Fibroblast of pulmonary artery (primary cell): ENCODE measurements at regions not wholly inside any gene's neighbourhood (a gene's known extent, or its start where the extent isn't known, plus 50 kb on each side); places are given as distances from the start of the nearest gene placed in this dataset.

Source experiments
- DNase-seq: peaks from one replicate; pipeline ENCODE4 v3.0.0-alpha.2; 2010; ENCODE audit warnings: low read depth
- H3K4me3 ChIP-seq: replicated peaks from 2 replicates; pipeline ENCODE4 v1.5.1; 2011; ENCODE audit warnings: low read depth, mild to moderate bottlenecking, control low read depth, low read length, moderate library complexity
- TF ChIP-seq, protein P1 (sequence below): IDR thresholded peaks from 2 replicates; pipeline ENCODE4 v1.5.1; 2011; ENCODE audit warnings: mild to moderate bottlenecking, control low read depth, low read length, inconsistent platforms; ENCODE audit errors: missing control alignments

DNA sequence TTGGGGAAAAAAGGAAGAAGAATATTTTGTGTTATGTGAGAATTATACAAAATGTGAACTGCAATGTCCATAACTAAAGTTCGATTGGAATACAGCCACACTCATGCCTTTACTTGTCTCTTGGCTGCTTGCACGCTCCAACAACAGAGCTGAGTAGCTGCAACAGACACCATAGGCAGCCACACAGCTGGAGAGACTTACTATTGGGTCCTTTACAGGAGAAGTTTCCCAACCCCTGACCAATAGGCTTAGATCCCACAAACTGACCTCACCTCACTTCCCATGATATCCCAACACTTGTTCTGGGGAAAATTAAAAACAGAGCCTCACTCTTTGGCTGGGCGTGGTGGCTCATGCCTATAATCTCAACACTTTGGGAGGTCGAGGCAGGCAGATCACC lies 213.8 kb downstream of the SH3BP4 start:
- no peak overlapping the region for H3K4me3 ChIP-seq
- TF ChIP-seq, protein P1, sequence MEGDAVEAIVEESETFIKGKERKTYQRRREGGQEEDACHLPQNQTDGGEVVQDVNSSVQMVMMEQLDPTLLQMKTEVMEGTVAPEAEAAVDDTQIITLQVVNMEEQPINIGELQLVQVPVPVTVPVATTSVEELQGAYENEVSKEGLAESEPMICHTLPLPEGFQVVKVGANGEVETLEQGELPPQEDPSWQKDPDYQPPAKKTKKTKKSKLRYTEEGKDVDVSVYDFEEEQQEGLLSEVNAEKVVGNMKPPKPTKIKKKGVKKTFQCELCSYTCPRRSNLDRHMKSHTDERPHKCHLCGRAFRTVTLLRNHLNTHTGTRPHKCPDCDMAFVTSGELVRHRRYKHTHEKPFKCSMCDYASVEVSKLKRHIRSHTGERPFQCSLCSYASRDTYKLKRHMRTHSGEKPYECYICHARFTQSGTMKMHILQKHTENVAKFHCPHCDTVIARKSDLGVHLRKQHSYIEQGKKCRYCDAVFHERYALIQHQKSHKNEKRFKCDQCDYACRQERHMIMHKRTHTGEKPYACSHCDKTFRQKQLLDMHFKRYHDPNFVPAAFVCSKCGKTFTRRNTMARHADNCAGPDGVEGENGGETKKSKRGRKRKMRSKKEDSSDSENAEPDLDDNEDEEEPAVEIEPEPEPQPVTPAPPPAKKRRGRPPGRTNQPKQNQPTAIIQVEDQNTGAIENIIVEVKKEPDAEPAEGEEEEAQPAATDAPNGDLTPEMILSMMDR, result no peak
- no peak for DNase-seq

DNA sequence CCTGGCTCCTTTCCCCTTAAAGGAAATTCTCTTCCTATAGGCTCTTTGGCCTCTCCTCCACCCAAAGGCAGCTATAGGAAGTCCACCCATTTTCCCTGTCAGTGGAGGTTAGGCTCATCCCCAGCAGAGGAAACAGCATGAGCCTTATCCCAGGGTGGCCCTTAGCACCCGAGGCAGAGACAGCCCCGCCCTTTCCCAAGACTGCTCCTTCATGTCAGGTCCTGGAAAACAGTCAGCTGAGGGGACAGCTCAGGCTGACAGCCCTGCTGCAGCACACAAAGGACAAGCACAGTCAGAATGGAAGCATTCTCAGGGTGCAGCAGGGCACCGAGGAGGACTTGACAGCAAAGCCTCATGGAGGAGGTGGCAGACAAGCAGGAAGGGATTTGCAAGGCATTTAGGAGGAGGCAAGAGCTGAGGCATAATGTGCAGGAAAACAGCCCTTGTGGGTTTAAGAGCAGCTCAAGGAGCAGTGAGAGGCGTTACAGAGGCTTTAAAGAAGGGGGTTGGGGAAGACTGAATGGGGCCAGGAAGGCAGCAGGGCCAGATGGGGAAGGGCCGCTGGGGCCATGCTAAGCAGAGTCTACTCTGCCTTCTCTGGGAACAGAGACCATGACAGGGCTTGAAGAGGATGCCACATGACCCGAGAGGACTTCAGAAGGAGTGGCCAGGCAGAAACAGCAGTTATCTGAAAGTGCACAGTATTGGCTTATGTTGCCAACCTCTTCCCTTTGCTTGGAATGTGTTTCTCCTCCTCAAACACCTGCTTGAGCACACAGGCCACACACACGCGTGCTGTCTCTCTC lies 216.6 kb downstream of the SH3BP4 start:
- DNase-seq, result no peak
- TF ChIP-seq, protein P1, result no peak
- H3K4me3 ChIP-seq, result no peak overlapping the region

DNA sequence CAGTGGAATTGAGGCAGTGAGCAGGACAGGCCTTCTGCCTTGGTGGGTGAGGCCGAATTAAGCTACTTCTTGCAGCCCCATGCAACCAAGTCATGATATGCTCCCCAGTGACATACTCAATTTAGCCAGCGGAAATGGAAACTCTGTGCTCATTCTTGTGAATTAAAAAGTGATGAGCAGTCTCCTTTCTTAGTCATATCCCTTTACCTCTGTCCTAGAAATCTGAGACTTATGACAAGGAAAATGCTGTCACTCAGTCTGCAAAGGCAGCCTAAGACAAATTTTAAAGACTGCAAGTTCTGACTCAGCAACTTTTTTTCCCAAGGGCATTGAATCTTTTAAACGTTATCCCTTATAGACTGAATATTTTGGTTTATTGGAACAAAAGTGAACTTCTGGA lies 218.2 kb downstream of the SH3BP4 start:
- TF ChIP-seq, protein P1, result no peak
- no peak overlapping the region for H3K4me3 ChIP-seq

DNA sequence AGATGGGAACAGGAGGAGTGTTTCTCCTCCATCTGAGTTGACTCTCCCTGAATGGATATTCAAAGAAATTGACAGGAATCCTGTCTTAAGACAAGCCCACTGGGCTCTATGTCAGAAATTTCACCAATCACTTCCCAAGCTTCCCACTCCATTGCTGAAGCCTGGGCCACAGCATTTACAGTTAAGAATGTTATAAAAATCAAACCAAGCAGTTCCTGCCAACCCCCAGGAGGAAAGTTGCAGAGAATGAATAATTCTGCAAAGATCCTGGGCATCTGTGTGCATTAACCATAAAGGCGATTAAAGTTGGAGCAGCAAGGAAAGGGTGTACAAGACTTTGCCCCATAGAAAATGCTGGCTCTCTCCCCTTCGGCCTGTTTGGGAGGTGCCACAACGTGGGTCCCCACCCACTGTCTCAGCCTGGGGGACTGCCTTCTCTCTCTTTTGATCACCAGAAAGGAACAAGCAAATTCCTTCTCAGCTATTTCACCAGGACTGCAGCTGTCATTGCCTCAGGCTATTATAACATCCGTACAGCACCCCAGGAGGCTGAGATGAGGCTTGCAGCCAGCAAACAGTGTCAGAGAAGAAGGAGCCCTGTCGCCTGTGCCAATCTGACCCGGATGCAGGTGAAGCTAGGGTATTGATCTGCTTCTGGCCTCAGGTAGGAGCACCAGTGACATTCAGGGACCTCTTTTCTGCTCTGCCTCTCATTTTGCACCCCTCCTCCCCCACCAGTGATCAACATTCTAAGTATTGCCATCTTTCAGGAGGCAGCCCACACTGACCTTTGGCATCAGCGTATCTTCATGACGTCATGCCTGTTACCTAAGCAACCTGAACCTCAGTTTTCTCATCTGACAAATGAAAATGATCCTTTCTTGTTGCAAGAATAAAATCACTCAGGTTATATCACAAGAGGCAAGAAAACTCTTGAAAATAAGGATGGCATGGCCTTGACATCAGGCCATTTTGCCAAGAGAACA lies 219.0 kb downstream of the SH3BP4 start:
- peak; percentile 61 for DNase-seq
- H3K4me3 ChIP-seq, result no peak overlapping the region
- TF ChIP-seq, protein P1, result peak; percentile 41

More for the DNA sequence above, 218.2 kb downstream of the SH3BP4 start:
- peak; percentile 51 for DNase-seq

DNA sequence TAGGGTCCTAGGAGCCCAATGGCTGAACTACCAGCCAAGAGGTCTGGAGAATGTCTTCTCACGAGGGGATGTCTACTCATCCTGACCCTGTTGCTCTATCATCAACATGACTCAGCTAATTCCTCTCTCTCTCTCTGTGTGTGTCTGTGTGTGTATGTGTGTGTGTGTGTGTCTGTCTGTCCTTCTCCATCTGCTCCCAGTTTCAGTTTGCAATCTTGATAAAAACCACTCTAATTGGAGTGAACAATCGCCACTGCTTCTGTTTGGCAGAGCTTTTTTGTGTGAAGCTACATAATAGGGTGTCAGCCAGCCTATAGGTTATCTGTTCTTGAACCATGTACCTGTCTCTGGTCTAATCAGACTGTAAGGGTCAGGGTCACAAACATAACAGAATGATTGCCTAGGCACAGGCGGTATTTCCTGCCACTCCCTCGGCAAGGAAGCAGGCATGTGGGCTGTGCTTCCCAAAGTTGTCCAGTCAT lies 219.8 kb downstream of the SH3BP4 start:
- peak; percentile 64 for DNase-seq
- TF ChIP-seq, protein P1, result no peak
- no peak overlapping the region for H3K4me3 ChIP-seq

DNA sequence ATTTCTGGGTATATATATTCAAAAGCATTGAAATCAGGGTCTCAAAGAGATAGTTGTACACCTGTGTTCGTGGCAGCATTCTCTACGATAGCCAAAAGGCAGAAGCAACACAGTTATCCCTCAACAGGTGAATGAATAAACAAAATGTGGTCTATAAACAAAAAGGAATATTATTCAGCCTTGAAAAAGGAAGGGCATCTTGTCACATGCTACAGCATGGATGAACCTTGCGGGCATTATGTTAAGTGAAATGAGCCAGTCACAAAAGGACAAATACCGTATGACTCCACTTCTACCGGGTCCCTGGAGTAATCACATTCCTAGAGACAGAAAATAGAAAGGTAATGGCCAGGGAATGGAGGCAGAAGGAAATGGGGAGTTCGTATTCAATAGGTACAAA lies 228.8 kb downstream of the SH3BP4 start:
- TF ChIP-seq, protein P1, result no peak
- no peak overlapping the region for H3K4me3 ChIP-seq
- DNase-seq, result no peak
